DMS 273 (cell line): ENCODE measurements at regions not wholly inside any gene's neighbourhood (a gene's known extent, or its start where the extent isn't known, plus 50 kb on each side); places are given as distances from the start of the nearest gene placed in this dataset.
"Not testable (repeated sequence)": the region's sequence is repeated elsewhere in the genome, so short reads cannot be mapped to it uniquely, and the experiment has no call there.

Experiments
- DNase-seq: peaks from one replicate; lab custom pipeline; 2025; ENCODE audit not compliant: unreplicated experiment; lab: John Stamatoyannopoulos, UW

DNA sequence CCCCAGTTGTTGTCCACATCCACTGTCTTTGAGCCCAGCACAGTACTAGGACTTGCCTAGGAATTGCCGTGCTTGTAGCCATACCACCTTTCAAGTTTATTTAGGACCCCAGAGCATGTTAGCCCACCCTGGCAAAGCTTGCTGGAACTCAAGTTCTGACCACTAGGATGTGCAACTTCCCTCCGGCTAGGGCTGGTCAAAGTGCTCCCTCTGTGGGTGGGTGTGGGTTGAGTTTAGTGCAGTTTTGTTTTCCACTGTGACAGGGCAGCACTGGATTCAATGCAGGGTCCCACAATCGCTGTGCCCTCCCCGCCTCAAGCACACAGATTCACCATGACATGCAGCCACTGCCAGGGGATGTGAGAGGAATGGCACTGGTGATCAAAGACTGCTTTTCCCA is 96.0 kb downstream of the RASGEF1B start:
- DNase-seq = no peak

DNA sequence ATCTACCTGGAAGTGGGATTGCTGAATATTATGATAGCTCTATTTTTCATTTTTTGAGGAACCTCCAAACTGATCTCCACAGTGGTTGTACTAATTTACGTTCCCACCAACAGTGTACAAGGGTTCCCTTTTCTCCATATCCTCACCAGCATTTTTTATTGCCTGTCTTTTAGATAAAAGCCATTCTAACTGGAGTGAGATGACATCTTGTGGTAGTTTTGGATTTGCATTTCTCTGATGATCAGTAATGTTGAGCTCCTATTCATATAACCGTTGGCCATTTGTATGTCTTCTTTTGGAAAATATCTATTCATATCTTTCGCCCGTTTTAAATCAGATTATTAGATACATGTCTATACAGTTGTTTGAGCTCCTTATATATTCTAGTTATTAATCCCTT is 101.8 kb downstream of the RASGEF1B start:
- no peak for DNase-seq

DNA sequence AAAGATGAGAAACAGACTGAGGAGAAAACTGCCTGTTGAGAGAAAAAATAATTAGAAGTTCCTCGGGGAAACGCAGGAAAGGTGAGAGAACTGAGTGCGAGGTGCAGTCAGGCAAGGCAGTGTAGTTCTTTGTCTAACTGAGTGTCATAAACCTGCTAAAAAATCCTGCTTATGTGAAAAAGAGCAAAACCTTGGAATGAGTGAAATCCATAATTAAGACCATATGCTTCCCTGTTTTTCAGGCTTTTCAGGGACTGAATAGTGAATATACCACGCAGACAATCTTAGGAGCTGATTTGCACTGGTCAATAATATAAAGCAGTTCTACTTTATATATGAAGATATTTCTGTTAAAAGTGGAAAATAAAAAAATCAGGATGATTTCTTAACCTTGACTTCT is 104.9 kb downstream of the RASGEF1B start:
- no peak for DNase-seq

DNA sequence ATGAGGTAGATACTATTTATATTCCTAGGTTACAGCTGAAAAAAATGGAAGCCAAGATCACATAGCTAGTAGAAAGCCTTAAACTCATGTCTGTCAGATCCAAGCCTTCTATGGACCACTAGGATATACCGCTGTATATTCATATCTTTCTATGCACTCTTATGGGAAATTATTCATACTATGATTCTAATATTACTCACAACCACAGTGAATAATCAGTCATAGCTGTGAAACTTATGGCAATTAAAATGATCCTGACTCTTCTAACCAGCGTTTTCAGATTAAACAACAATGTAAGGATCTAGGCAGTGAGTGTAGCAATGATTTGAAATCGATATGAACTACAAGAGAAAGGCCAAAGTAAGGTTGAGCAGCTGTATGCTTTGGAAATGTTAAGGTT is 111.0 kb downstream of the RASGEF1B start:
- no peak for DNase-seq

DNA sequence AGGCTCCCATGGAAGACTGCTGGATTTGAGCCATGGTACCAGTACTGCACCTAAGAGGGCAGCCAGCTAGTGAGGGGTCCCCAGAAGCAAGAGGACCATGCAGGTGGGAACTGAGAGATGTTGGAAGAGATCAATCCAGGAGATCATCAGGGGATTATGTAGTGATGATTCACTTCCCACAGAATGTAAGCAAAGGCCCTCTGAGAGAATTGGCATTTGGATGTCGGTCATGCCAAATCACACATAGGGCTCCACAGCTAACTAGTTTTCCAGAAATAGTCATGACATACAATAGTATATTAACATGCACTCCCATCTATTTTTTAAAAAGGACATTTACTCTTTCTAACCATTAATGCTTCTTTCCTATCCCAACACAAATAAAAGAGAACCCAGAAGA is 112.5 kb downstream of the RASGEF1B start:
- no peak for DNase-seq

DNA sequence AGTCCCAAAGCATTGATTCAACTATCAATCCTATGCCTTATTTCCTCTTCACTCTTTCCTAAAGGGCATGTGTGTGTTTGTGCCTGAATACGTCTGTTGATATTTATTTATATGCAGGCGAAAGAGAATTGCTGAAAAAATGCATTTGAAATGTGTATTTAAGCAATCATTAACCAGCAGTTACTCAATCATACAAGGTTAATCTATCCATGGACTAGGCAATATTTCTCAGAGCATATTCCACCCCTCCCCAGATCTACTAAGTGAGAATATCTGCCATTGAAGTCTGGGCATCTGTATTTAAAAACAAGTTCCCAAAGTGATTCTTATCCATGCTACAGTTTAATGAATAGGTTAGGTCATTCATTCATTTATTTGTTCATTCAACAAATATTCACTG is 113.6 kb downstream of the RASGEF1B start:
- no peak for DNase-seq

DNA sequence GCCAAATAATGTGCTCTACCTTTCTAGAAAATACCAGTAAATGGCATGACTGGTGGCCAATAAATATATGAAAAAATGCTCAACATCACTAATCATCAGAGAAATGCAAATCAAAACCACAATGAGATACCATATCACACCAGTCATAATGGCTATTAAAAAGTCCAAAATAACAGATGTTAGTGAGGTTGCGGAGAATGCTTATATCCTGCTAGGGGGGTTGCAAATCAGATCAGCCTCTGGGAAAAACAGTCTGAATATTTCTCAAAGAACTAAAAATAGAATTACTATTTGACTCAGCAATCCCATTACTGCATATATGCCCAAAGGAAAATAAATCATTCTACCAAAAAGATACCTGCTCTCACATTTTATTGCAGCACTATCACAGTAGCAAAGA is 115.1 kb downstream of the RASGEF1B start:
- DNase-seq = no peak

DNA sequence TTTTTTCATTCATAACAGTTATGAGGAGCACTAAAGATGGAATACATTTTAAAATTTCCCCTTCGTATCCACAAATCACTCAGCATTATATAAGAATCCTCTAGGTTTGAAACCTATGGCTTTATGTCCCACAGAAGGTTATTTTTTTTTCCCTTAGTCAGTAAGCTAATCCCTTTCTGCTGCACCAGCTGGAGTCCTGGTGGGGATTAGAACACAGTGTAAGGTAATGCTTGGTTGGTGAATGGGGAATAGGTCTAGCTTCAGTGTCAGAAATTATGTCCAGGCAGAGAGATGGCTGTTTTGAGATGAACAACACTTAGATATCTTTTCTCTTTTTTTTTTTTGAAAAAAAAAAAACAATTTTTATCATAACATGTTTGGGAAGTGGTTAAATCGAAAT is 116.6 kb downstream of the RASGEF1B start:
- no peak for DNase-seq

DNA sequence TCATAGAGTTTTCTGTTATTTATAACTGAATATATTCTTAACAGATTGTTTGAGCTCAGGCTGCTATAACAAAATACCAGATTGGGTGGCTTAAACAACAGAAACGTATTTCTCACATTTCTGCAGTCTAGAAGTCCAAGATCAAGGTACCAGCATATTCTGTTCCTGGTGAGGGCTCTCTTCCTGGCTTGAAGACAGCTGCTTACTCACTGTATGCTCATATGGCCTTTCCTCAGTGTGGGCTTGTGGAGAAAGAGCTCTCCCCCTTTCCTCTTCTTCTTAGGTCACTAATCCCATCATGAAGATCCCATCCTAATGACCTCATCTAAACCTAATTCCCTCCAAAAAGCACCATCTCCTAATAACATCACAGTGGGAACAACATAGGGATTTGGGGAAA is 117.8 kb downstream of the RASGEF1B start:
- DNase-seq = no peak

DNA sequence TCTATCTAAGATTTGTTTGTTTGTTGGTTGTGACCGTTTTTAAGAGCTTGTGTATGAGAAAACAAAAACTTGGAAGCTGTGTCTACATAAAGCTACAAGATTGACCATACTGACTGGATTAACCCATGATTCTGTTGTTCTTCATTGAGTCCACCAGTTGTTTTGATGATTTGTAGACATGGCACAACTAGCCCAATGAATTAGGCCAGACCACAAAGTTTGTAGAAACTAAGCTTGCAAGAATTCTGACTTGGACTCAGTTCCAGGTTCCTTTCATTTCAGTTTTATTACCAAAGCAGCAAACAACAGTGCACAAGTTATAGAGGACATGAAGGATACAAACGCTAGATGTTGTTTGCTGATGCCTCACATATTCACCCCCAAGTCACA is 119.3 kb downstream of the RASGEF1B start:
- no peak for DNase-seq

DNA sequence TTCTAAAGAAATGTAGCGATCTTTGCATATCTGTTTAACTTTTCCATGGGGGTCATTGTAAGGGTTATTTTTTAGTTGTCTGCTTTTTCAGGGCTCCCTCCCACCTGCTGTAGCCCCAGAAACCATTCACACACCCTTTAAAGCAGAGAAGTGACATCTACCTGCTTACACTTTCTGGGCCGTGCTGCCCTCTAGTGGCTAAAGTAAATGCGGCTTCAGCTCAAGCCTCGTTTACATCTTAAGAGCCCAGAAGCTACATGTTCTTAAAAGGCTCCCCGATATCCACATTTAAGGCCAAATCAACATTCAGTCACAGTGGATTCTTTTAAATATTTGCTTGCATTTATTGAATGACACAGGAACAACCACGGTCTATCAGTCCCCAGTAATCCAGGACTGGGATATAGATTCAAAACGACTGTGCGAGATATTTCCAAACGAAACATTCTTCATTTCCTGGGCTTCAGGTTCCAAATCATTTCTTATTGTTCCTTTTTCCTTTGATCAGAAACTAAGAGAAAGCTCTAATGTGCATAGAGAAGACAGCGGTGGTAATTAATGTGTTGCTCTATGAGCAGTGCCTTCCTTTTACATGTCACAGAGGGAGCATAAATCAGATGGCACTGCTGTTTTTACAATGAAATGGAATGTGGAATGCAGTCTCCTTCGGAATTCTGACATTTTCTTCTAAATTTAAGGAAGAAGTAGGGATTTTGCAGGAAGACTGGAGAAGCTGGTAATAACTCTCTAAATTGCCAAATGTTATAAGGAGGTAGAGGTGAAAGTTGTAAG is 119.9 kb downstream of the RASGEF1B start:
- peak; percentile 83 for DNase-seq

DNA sequence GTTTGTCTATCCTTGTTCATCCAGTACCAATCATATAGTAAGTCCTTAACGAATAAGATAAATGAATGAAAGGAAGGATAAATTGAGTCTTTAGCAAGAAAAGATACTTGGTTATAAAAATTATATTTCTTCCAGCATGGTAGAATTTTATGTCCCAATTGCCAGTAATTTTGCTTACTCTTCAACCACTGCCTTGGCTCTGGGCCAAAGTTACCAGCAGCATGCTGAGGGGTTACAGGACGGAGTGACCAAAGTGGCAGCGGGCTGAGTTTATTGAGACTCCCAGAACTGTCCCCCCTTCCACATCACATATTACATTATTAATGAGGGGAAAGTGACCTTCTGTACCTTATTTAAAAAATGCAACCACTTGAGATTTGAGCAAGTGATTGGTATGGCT is 121.7 kb downstream of the RASGEF1B start:
- DNase-seq = peak; percentile 32

DNA sequence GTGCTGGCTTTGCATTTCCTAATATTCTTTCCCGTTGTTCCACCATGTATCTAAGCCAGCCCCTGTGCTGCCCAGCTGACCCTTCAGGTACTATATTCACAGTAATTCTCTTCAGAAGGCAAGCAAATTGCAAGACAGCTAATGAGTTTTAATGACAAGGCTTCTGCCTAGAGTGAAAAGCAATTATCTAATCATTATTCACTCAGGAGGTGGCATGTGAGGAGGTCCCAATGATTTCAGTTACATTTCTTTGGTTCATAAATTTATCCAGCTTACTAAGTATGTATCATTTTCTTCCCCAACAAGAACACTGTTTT is 123.0 kb downstream of the RASGEF1B start:
- no peak for DNase-seq

DNA sequence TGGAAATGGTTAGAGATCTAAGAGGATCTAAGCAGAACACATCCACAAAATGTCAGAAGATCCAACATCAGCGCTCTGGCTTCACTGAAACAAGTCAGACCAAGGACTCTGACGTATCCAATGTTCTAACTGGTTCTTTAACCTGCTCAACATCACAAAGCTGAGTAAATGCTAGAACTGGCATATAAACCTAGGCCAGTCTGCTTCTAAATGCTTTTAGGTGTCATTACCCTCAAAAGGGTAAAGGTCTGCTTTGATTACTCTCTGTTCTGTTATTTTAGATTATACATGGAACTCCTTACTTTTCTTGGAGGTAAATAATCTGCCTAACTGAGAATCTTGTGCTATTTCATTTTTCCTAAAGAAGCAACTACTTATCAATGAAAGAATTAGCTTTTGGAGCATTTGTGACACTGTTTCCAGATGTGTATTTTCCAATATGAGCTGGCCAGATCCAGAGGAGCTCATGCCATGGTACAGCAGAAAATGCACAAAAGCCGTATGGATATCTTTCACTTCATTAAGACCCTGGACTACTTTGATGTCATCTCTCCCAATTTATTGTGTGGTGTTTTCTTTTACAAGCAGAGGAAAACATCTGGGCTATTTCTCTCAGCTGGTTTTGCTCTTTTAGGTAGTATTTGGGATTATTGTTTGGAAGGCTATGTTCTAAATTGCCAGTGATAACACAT is 123.5 kb downstream of the RASGEF1B start:
- DNase-seq = no peak

DNA sequence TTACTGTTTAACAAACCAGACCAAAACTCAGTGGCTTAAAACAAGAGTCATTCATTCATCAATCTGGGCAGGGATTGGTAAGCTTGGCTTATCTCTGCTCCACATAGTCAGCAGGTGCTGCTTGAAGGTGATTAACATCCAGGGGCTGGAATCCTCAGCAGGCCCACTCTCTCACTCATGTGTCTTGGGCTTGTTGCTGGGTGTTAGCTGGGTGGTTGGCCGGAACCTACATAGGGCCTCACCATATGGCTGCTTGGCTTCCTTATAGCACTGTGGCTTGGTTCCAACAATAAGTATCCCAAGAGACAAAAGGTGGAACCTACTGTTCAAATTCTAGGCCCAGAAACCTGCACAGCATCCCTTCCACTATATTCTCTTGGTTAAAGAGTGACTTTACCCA is 125.0 kb downstream of the RASGEF1B start:
- DNase-seq = peak; percentile 67

DNA sequence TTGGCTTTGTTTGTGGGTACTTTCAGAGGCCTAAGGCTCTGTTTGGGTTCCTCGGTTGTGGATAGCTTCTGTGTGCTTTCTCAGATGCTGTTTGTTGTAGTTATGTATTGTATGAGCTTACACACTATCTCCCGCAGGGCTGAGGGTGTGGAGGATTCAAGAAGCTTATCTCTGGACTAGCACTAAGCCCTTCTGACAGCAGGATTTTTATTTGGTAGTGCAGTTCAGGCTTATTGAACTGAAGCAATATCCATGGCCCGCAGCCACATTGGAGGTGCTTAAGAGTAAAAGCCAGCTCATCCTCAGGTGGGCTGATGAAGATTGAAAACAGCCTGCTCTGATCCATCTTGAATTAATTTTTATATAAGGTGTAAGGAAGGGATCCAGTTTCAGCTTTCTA is 128.2 kb downstream of the RASGEF1B start:
- no peak for DNase-seq

DNA sequence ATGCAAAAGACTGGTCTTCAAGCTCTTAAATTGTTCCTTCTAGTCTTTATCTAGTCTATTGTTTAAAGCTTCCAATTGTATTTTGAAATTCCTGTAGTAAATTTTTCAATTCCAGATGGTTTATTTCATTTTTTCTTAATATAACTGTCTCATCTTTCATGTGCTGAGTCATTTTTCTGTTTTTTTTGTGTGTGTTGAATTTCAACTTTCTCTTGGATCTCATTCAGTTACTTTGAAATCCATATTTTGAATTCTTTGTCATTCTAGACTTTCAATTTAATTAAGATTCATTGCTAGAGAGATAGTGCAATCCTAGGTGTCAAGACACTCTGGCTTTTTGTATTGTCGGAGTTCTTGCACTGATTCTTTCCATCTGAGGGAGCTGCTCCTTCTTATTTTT is 128.0 kb upstream of the PRKG2 start:
- DNase-seq = no peak

DNA sequence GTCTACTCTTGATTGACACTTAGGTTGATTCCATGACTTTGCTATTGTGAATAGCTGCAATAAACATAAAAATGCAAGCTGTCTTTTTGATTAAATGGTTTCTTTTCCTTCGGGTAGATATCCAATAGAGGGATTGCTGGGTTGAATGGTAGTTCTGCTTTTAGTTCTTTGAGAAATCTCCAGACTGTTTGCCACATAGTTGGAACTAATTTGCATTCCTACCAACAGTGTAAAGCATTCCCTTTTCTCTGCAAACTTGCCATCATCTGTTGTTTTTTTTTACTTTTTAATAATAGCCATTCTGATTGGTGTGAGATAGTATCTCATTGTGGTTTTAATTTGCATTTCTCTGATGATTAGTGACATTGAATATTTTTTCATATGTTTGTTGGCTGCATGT is 122.2 kb upstream of the PRKG2 start:
- no peak for DNase-seq

DNA sequence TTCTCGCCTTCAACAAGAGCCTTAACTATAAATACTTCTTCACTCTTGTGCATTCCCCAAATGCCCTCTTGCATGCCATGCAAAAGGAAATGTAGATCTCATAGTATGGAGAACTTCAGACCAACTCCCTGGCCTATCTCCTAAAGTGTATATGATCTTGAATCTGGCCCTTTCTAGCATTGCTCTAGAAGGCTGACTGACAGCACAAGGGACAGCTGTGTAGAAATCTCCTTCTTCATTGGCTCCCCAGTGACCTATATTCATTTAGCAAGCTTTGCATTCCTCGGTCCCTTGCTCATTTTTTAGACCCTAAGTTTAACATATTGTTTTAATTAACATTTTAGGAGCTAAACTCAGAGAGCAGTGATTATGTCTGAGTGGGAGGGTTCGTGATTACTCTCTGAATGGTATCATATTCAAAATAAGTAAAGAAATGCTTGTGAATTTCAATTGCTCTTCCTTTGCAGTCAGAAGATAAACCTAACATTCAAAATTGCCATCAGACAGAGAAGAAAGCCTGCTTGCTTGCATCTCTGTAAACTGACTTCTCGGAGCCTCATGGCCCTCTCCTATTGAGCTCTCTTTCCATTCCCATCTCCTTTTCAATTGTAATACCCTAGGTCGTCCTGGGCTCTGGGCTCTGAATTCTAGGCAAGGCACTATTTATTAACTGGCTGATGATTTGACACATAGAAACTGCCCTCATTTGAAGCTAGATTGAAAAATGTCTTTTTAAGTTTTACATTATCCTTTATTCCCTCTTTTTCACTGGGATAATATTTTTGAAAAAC is 120.3 kb upstream of the PRKG2 start:
- DNase-seq = no peak

DNA sequence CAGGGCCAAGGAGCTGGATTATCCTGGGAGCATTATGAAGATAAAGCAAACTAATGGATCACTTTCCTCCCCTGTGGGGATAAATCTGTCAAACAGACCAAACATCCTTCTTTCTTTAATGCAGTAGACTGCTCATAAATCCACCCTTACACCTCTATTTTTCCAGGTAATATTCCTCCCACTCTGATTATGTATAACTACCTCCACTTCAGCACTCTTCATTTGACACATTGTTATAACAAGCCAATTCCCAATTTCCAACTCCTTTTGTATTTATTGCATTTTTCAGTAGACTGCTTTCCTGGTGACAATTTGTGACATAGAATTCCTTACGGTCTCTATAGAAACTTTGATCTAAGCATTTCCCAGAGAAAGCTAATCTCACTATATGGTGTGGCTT is 115.0 kb upstream of the PRKG2 start:
- DNase-seq = no peak

DNA sequence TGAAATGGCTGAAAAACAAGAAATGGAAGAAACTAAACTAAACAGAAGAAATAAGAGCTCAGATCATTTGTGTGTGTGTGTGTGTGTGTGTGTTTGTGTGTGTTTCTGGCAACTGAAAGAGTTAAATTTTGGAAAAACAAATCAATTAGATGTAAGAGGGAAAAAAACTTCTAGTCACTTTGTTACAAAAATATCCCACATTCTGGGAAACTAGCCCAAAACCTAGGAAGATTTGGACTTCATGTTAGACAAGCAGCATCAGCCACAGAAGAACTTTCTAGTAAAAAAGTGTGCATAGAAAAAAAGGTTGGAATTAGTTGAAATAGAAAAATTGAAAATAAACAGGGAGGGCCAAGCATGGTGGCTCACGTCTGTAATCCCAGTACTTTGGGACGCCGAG is 111.6 kb upstream of the PRKG2 start:
- no peak for DNase-seq

DNA sequence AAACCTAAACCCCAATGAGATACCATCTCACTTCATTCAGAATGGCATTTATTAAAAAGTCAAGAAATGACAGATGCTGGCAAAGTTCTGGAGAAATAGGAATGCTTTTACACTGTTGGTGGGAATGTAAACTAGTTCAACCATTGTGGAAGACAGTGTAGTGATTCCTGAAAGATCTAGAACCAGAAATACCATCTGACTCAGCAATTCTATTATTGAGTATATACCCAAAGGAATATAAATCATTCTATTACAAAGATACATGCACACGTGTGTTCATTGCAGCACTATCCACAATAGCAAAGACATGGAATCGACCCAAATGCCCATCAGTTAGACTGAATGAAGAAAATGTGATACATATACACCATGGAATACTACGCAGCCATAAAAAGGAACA is 109.6 kb upstream of the PRKG2 start:
- DNase-seq = not testable (repeated sequence)
